ENCODE measurements at regions not wholly inside any gene's neighbourhood (a gene's known extent, or its start where the extent isn't known, plus 50 kb on each side); places are given as distances from the start of the nearest gene placed in this dataset.

DNA sequence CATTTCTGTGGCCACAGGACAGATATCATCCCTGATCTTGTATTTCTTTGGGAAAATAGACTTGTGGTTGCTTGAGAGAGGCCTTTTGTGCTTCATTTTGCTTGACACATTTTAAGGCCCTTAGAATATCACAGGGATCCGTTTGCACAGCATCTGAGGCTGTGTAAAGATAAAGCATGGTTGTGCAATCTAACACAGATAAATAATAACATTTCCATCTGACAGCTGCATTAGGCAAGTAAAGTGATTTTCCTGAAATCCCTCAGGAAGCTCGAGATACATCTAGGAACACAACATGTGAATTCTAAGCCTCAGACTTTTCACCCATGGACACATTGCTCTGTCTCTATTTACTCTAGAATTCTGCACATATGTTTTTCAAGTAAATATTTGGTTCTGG lies 212.8 kb upstream of the ADAMTSL1 start:
- ChIA-PET POLR2A (no interaction called here), CTCF (no interaction called here)
- H3K9me1 ChIP-seq (replicated peaks; ENCODE audit: control insufficient read depth, extremely low read depth, insufficient read depth, low read length) = no peaks in the 10 kb centered on the region
- no peaks in the 10 kb centered on the region for H3K79me2 ChIP-seq (ENCODE audit: control insufficient read depth, insufficient read depth, low read length)
- BruUV-seq (replicated peaks) = no TSS peak
- DNase-seq (ENCODE audit: low read depth, low spot score) = no peak
- H4K20me1 ChIP-seq (replicated peaks; ENCODE audit: control insufficient read depth, extremely low read depth, insufficient read depth, low read length) = no peaks in the 10 kb centered on the region
- no peak overlapping the region for H3K4me2 ChIP-seq (ENCODE audit: insufficient read depth, low read length)
- no peak overlapping the region for H3K4me3 ChIP-seq (replicated peaks in 1 of 3; ENCODE audit: insufficient read depth in 1 of 3, low read depth in 1 of 3, low read length in 3 of 3)
- no peaks in the 10 kb centered on the region for H3K9me3 ChIP-seq (replicated peaks; ENCODE audit: control insufficient read depth, insufficient read depth, low read length)
- H2AFZ ChIP-seq (ENCODE audit: low read depth, low read length) = no peak overlapping the region
- dilution Hi-C loops (cut with MboI; ENCODE audit: extremely low pct_ligation_motif_present, low sequenced_read_pairs) = loop anchor here (25.0 kb wide), 1 partner anchor 176 kb away; no protein-coding TSS in a partner anchor
- intact Hi-C loops (cut with micrococcal nuclease) = no loop called here
- H3K27ac ChIP-seq (ENCODE audit: insufficient read depth, low read depth, low read length) = no peak overlapping the region
- H3K9ac ChIP-seq (replicated peaks; ENCODE audit: extremely low read depth, insufficient read depth, low read length) = no peak overlapping the region
- H3K27me3 ChIP-seq (ENCODE audit: control insufficient read depth in 2 of 2, insufficient read depth in 2 of 2, low read length in 2 of 2) = no peaks in the 10 kb centered on the region
- no peak for FAIRE-seq
- TF ChIP-seq, protein P1, sequence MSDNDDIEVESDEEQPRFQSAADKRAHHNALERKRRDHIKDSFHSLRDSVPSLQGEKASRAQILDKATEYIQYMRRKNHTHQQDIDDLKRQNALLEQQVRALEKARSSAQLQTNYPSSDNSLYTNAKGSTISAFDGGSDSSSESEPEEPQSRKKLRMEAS (IDR thresholded peaks at IDR 0.05; ENCODE audit: insufficient read depth, insufficient read length) = no peak
- no peak for TF ChIP-seq FOS (IDR thresholded peaks at IDR 0.05; ENCODE audit: borderline replicate concordance, insufficient read depth, low read length)
- no peak for TF ChIP-seq EZH2 (IDR thresholded peaks at IDR 0.05; ENCODE audit: borderline replicate concordance, low read depth, low read length, severe bottlenecking)
- TF ChIP-seq, protein P2, sequence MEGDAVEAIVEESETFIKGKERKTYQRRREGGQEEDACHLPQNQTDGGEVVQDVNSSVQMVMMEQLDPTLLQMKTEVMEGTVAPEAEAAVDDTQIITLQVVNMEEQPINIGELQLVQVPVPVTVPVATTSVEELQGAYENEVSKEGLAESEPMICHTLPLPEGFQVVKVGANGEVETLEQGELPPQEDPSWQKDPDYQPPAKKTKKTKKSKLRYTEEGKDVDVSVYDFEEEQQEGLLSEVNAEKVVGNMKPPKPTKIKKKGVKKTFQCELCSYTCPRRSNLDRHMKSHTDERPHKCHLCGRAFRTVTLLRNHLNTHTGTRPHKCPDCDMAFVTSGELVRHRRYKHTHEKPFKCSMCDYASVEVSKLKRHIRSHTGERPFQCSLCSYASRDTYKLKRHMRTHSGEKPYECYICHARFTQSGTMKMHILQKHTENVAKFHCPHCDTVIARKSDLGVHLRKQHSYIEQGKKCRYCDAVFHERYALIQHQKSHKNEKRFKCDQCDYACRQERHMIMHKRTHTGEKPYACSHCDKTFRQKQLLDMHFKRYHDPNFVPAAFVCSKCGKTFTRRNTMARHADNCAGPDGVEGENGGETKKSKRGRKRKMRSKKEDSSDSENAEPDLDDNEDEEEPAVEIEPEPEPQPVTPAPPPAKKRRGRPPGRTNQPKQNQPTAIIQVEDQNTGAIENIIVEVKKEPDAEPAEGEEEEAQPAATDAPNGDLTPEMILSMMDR (IDR thresholded peaks at IDR 0.05; ENCODE audit: extremely low read depth in 1 of 2, insufficient read depth in 1 of 2, low read depth in 1 of 2, low read length in 2 of 2) = no peak
- no peak for TF ChIP-seq GATA2 (IDR thresholded peaks at IDR 0.05; ENCODE audit: insufficient read depth, insufficient read length, low read depth, low read length)
- TF ChIP-seq MYC (IDR thresholded peaks at IDR 0.05; ENCODE audit: low read depth, low read length) = no peak
- no peak for TF ChIP-seq POLR2A (IDR thresholded peaks at IDR 0.05; ENCODE audit: low read depth, low read length)
- no peak for TF ChIP-seq POLR2AphosphoS5 (IDR thresholded peaks at IDR 0.05; ENCODE audit: insufficient read depth, low read depth, low read length)
- TF ChIP-seq JUN (IDR thresholded peaks at IDR 0.05; ENCODE audit: borderline replicate concordance, insufficient read depth, insufficient read length, low read depth) = no peak
- H3K4me1 ChIP-seq (ENCODE audit: control insufficient read depth, extremely low read depth, insufficient read depth, low read length) = no peaks in the 10 kb centered on the region
- H3K36me3 ChIP-seq (ENCODE audit: control insufficient read depth in 2 of 2, extremely low read depth in 1 of 2, insufficient read depth in 2 of 2, low read length in 2 of 2) = no peaks in the 10 kb centered on the region
